ENCODE measurements at regions not wholly inside any gene's neighbourhood (a gene's known extent, or its start where the extent isn't known, plus 50 kb on each side); places are given as distances from the start of the nearest gene placed in this dataset.

GRCh38 chr17:77405867-77406732, 265.3 kb downstream of the SEC14L1 start:
- Mint-ChIP-seq H3K27me3 (no peaks in the 10 kb centered on the region), H3K27ac (peak overlapping the region; percentile 97), H3K36me3 (no peaks in the 10 kb centered on the region), H3K4me1 (peaks cover 92% of the 10 kb centered on the region), H3K9me3 (no peaks in the 10 kb centered on the region), H3K4me3 (peak overlapping the region; percentile 93)

- H3K9me3 Mint-ChIP-seq: no peaks in the 10 kb centered on the region
- H3K4me3 Mint-ChIP-seq: peak overlapping the region; percentile 93
- H3K27ac Mint-ChIP-seq: peak overlapping the region; percentile 97
- no peaks in the 10 kb centered on the region for H3K36me3 Mint-ChIP-seq
- peaks cover 93% of the 10 kb centered on the region for H3K4me1 Mint-ChIP-seq
- H3K27me3 Mint-ChIP-seq: no peaks in the 10 kb centered on the region
Measured at GRCh38 chr17:77407321-77408277, 266.8 kb downstream of the SEC14L1 start.

- Mint-ChIP-seq H3K4me3 (peak overlapping the region; percentile 59), H3K27ac (peak overlapping the region; percentile 81), H3K4me1 (peaks cover 93% of the 10 kb centered on the region), H3K27me3 (no peaks in the 10 kb centered on the region), H3K9me3 (no peaks in the 10 kb centered on the region), H3K36me3 (peaks cover 2% of the 10 kb centered on the region)
Measured at GRCh38 chr17:77408284-77408683, 267.5 kb downstream of the SEC14L1 start.

GRCh38 chr17:77409282-77410161, 268.8 kb downstream of the SEC14L1 start:
- no peaks in the 10 kb centered on the region for H3K27me3 Mint-ChIP-seq
- H3K4me1 Mint-ChIP-seq: peaks cover 88% of the 10 kb centered on the region
- no peaks in the 10 kb centered on the region for H3K9me3 Mint-ChIP-seq
- H3K36me3 Mint-ChIP-seq: peaks cover 2% of the 10 kb centered on the region
- H3K27ac Mint-ChIP-seq: peak overlapping the region; percentile 80
- H3K4me3 Mint-ChIP-seq: peak overlapping the region; percentile 60

GRCh38 chr17:77410470-77410869, 269.7 kb downstream of the SEC14L1 start:
- Mint-ChIP-seq H3K27me3 (no peaks in the 10 kb centered on the region), H3K4me1 (peaks cover 84% of the 10 kb centered on the region), H3K4me3 (peak overlapping the region; percentile 68), H3K27ac (peak overlapping the region; percentile 89), H3K36me3 (peaks cover 2% of the 10 kb centered on the region), H3K9me3 (no peaks in the 10 kb centered on the region)

GRCh38 chr17:77414811-77415400, 274.1 kb downstream of the SEC14L1 start:
- Mint-ChIP-seq H3K27ac (no peak overlapping the region), H3K9me3 (no peaks in the 10 kb centered on the region), H3K27me3 (no peaks in the 10 kb centered on the region), H3K4me1 (peaks cover 58% of the 10 kb centered on the region), H3K4me3 (no peak overlapping the region), H3K36me3 (peaks cover 2% of the 10 kb centered on the region)

- Mint-ChIP-seq H3K27ac (peak overlapping the region; percentile 17), H3K4me1 (peaks cover 58% of the 10 kb centered on the region), H3K4me3 (peak overlapping the region; percentile 19), H3K9me3 (no peaks in the 10 kb centered on the region), H3K27me3 (no peaks in the 10 kb centered on the region), H3K36me3 (peaks cover 2% of the 10 kb centered on the region)
Measured at GRCh38 chr17:77416105-77416713, 275.4 kb downstream of the SEC14L1 start.

GRCh38 chr17:77417575-77417974, 276.8 kb downstream of the SEC14L1 start:
- Mint-ChIP-seq H3K4me3 (no peak overlapping the region), H3K27me3 (no peaks in the 10 kb centered on the region), H3K36me3 (peaks cover 2% of the 10 kb centered on the region), H3K27ac (no peak overlapping the region), H3K9me3 (no peaks in the 10 kb centered on the region), H3K4me1 (peaks cover 55% of the 10 kb centered on the region)

GRCh38 chr17:77418609-77419008, 277.8 kb downstream of the SEC14L1 start:
- no peak overlapping the region for H3K4me3 Mint-ChIP-seq
- no peaks in the 10 kb centered on the region for H3K27me3 Mint-ChIP-seq
- no peaks in the 10 kb centered on the region for H3K36me3 Mint-ChIP-seq
- H3K27ac Mint-ChIP-seq: no peak overlapping the region
- H3K9me3 Mint-ChIP-seq: no peaks in the 10 kb centered on the region
- peaks cover 52% of the 10 kb centered on the region for H3K4me1 Mint-ChIP-seq

GRCh38 chr17:77419095-77419494, 278.3 kb downstream of the SEC14L1 start:
- no peaks in the 10 kb centered on the region for H3K9me3 Mint-ChIP-seq
- no peak overlapping the region for H3K27ac Mint-ChIP-seq
- no peaks in the 10 kb centered on the region for H3K36me3 Mint-ChIP-seq
- peaks cover 56% of the 10 kb centered on the region for H3K4me1 Mint-ChIP-seq
- H3K27me3 Mint-ChIP-seq: no peaks in the 10 kb centered on the region
- no peak overlapping the region for H3K4me3 Mint-ChIP-seq

GRCh38 chr17:77419547-77420094, 278.9 kb downstream of the SEC14L1 start:
- H3K27me3 Mint-ChIP-seq: no peaks in the 10 kb centered on the region
- H3K9me3 Mint-ChIP-seq: no peaks in the 10 kb centered on the region
- H3K4me1 Mint-ChIP-seq: peaks cover 54% of the 10 kb centered on the region
- H3K4me3 Mint-ChIP-seq: no peak overlapping the region
- no peaks in the 10 kb centered on the region for H3K36me3 Mint-ChIP-seq
- no peak overlapping the region for H3K27ac Mint-ChIP-seq

GRCh38 chr17:77420095-77420803, 279.5 kb downstream of the SEC14L1 start:
- H3K4me3 Mint-ChIP-seq: peak overlapping the region; percentile 81
- no peaks in the 10 kb centered on the region for H3K36me3 Mint-ChIP-seq
- H3K27ac Mint-ChIP-seq: peak overlapping the region; percentile 93
- H3K9me3 Mint-ChIP-seq: no peaks in the 10 kb centered on the region
- no peaks in the 10 kb centered on the region for H3K27me3 Mint-ChIP-seq
- H3K4me1 Mint-ChIP-seq: peaks cover 51% of the 10 kb centered on the region

- H3K27ac Mint-ChIP-seq: peak overlapping the region; percentile 93
- H3K4me3 Mint-ChIP-seq: peak overlapping the region; percentile 81
- H3K27me3 Mint-ChIP-seq: no peaks in the 10 kb centered on the region
- no peaks in the 10 kb centered on the region for H3K9me3 Mint-ChIP-seq
- peaks cover 49% of the 10 kb centered on the region for H3K4me1 Mint-ChIP-seq
- no peaks in the 10 kb centered on the region for H3K36me3 Mint-ChIP-seq
Measured at GRCh38 chr17:77420804-77421629, 280.2 kb downstream of the SEC14L1 start.

Measured in activated naive CD4-positive, alpha-beta T cell treated with anti-CD3 and anti-CD28 coated beads, Interleukin-2, amount 50 U/mL, for 24 hours (primary cell).